Body of pancreas (tissue), 4 donors: ENCODE measurements at regions not wholly inside any gene's neighbourhood (a gene's known extent, or its start where the extent isn't known, plus 50 kb on each side); places are given as distances from the start of the nearest gene placed in this dataset.

Source experiments
- ATAC-seq: fragments of 150-250 bp; one replicate; pipeline ENCODE4 v1.9.1; 2016
- DNase-seq, 4 donors: peaks; one replicate each; pipeline ENCODE4 v3.0.0-alpha.2; 2019
- H3K27ac ChIP-seq, 4 donors: fragments of 200-600 bp; sonication (generic); 1 replicate in 3 of 4; 2 replicates in 1 of 4; pipeline versions ENCODE4 v1.5.1 to v1.6.1; 2016 to 2019; ENCODE audit warnings: mild to moderate bottlenecking in 1 of 4, mixed read lengths in 1 of 4, moderate library complexity in 1 of 4
- H3K27me3 ChIP-seq, 2 donors: fragments of 200-600 bp; sonication (generic); one replicate each; pipeline ENCODE4 v1.6.0; 2016; ENCODE audit warnings: mild to moderate bottlenecking in 1 of 2
- H3K36me3 ChIP-seq, 2 donors: fragments of 200-600 bp; sonication (generic); replicated peaks in 1 of 2; 2 replicates each; pipeline ENCODE4 v1.5.1; 2016; ENCODE audit warnings: low read depth in 2 of 2; ENCODE audit not compliant: insufficient read depth in 1 of 2
- H3K4me1 ChIP-seq: fragments of 200-600 bp; sonication (generic); one replicate; pipeline ENCODE4 v1.6.0; 2016
- H3K4me3 ChIP-seq, 2 donors: fragments of 200-600 bp; sonication (generic); 1 replicate in 1 of 2; 2 replicates in 1 of 2; pipeline ENCODE4 v1.5.1; 2016 to 2019
- H3K9me3 ChIP-seq, 3 donors: fragments of 200-600 bp; sonication (generic); 1 replicate in 2 of 3; 2 replicates in 1 of 3; pipeline ENCODE4 v1.5.1; 2016
- CTCF ChIP-seq, 7 experiments: fragments of 450-650 bp in 4 of 7; fragments of 200-600 bp in 3 of 7; sonication (generic) in 3 of 7; IDR thresholded peaks; one replicate each; pipeline ENCODE4 v1.5.1; 2016 to 2019; ENCODE audit warnings: antibody characterized with exemption in 7 of 7
- POLR2A ChIP-seq, 3 donors: fragments of 450-650 bp; IDR thresholded peaks; one replicate each; pipeline ENCODE4 v1.6.1; 2016; ENCODE audit warnings: antibody characterized with exemption in 3 of 3, mild to moderate bottlenecking in 2 of 3
- WGBS, 2 donors: methylation state at CpG; one replicate each; pipeline ENCODE4 v1.1.5; 2017; 5-methylcytosine and 5-hydroxymethylcytosine counted together
- intact Hi-C: fragments of 100-400 bp; cut with DNase I; formaldehyde crosslinking; loops from one replicate; pipeline ENCODE4 v1.15.1; 2023

DNA sequence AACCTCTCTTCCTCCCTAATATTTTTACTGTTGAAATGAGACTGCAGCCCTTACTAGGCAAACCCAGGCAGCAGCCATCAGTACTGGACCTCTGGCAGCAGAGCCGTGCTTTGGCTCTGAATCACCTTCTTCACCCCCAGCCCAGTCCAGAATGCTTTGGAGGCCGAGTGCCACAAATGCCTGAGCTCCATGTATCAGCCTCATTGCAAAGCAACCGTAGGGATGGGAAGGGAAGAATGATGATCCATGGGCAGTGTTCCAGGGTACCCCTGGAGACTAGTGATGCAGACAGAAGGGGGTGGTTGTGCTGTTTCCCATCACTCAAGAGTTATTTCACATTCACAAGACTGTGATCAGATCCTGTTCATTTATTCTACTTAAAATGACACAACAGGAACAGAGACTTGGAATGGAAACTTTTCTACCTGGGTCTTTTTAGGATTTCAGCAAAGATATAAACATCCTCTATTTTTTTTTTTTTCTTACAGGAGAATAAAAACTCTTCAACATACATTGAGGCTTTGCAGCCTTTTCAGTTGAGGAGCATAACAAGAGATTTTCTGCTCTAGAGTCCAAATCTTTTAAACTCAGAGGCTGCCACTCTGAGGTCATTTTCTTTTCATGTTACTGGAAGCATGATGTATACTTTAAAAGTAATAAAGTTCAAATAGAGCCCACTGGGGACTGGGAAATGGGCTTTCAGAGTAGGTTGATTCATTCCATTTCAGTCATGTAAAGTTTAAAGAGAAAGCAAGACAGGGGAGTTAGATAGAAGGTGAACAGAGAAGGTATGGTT lies 138.3 kb downstream of the KCNJ2 start:
- intact Hi-C loops, result no loop called here
- no peaks in the 10 kb centered on the region for H3K36me3 ChIP-seq
- ATAC-seq (no peak), DNase-seq (no peak)
- 66 to 79% methylated on average over 3 of the region's 3 CpGs for WGBS, 2 donors
- H3K4me3 ChIP-seq, result no peak overlapping the region
- H3K9me3 ChIP-seq, result no peaks in the 10 kb centered on the region
- H3K27me3 ChIP-seq, result peaks cover 0 to 4% of the 10 kb centered on the region in 2 donors
- TF ChIP-seq POLR2A (IDR thresholded peaks at IDR 0.05) (no peak), CTCF (IDR thresholded peaks at IDR 0.05) (no peak)
- no peaks in the 10 kb centered on the region for H3K4me1 ChIP-seq
- H3K27ac ChIP-seq, result no peak overlapping the region

- Histone ChIP-seq H3K4me1 (no peaks in the 10 kb centered on the region), H3K27ac (no peak overlapping the region), H3K27me3 (peaks cover 0 to 4% of the 10 kb centered on the region in 2 donors), H3K36me3 (no peaks in the 10 kb centered on the region), H3K9me3 (no peaks in the 10 kb centered on the region), H3K4me3 (no peak overlapping the region)
- intact Hi-C loops, result no loop called here
- TF ChIP-seq CTCF (IDR thresholded peaks at IDR 0.05) (no peak), POLR2A (IDR thresholded peaks at IDR 0.05) (no peak)
- WGBS, 2 donors, result 91 to 92% methylated on average over 2 of the region's 2 CpGs
- DNase-seq (no peak), ATAC-seq (no peak)
Observed at GRCh38 chr17:70308618-70309017, 139.3 kb downstream of the KCNJ2 start.

DNA sequence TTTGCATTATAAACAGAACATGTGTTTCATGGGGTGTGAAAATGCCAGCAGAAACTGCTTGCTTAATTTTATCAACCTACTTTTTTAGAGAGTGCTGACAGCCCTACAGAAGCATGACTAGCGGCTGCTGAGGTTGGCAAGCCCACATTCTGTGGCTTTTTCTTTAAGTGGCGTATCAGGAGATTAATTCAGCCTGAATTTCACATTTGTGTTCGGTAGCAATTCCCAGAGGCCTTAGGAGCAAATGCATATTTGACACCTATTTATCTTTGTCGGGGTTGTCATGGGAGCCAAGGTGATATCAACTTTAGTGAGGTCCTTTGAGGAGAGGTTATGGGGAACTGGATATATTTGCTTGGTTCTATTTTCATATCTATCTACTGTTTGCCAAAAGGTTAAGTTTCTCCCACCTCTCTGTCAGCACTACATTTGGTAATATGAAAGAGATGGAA lies 140.9 kb downstream of the KCNJ2 start:
- Histone ChIP-seq H3K4me3 (no peak overlapping the region), H3K27me3 (peaks cover 0 to 4% of the 10 kb centered on the region in 2 donors), H3K4me1 (no peaks in the 10 kb centered on the region), H3K36me3 (no peaks in the 10 kb centered on the region), H3K27ac (no peak overlapping the region), H3K9me3 (no peaks in the 10 kb centered on the region)
- DNase-seq (no peak), ATAC-seq (no peak)
- WGBS, 2 donors, result 50 to 68% methylated on average over 4 of the region's 4 CpGs
- intact Hi-C loops, result no loop called here
- TF ChIP-seq CTCF (IDR thresholded peaks at IDR 0.05) (no peak), POLR2A (IDR thresholded peaks at IDR 0.05) (no peak)

DNA sequence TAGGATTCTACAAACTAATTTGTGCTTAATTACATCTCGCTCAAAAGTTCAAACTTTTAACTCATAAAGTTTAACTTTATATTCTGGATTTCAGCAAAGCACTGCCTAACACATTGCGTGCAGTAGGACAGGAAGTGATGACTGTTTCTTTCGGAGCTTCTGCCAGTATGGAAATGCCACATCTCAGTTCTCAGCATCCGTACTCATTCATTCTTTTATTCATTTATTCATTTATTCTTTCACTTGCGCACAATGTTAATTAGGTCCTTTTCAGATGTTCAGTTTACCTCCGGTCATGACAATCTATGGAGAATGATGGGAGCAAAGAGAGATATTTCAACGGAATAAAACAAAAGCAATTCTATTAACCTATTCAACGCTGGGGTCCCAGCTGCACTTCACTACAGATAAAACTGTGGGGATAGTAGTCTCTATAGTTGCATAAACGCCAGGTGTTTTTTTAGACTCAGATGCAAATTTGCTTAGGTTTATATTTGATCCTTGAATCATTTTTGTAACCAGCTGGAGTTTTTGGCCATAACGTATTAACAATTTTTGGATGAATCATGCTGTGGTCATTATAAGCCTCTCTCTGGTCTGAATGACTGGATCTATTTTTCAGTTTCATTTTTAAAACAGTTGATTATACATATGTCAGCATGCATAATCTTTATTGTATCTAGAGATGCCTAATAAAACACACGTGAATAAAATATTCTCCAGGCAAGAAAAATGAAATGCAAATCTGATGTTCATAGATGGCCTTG lies 143.9 kb downstream of the KCNJ2 start:
- no peak for DNase-seq
- Histone ChIP-seq H3K4me1 (no peaks in the 10 kb centered on the region), H3K4me3 (no peak overlapping the region), H3K36me3 (no peaks in the 10 kb centered on the region), H3K27me3 (peaks cover 0 to 4% of the 10 kb centered on the region in 2 donors), H3K9me3 (no peaks in the 10 kb centered on the region), H3K27ac (no peak overlapping the region)
- 66 to 71% methylated on average over 11 of the region's 11 CpGs for WGBS, 2 donors
- ATAC-seq, result no peak
- intact Hi-C loops, result no loop called here
- TF ChIP-seq POLR2A (IDR thresholded peaks at IDR 0.05), result no peak

GRCh38 chr17:70314096-70314495 lies 144.8 kb downstream of the KCNJ2 start:
- Histone ChIP-seq H3K36me3 (no peaks in the 10 kb centered on the region), H3K9me3 (no peaks in the 10 kb centered on the region), H3K4me3 (no peak overlapping the region), H3K27me3 (peaks cover 0 to 4% of the 10 kb centered on the region in 2 donors), H3K4me1 (no peaks in the 10 kb centered on the region), H3K27ac (no peak overlapping the region)
- no peak for ATAC-seq
- intact Hi-C loops, result no loop called here
- no peak for DNase-seq
- TF ChIP-seq CTCF (IDR thresholded peaks at IDR 0.05), result no peak
- TF ChIP-seq POLR2A (IDR thresholded peaks at IDR 0.05), result no peak
- WGBS, 2 donors, result 83 to 90% methylated on average over 2 of the region's 2 CpGs
